ENCODE measurements at regions not wholly inside any gene's neighbourhood (a gene's known extent, or its start where the extent isn't known, plus 50 kb on each side); places are given as distances from the start of the nearest gene placed in this dataset.

DNA sequence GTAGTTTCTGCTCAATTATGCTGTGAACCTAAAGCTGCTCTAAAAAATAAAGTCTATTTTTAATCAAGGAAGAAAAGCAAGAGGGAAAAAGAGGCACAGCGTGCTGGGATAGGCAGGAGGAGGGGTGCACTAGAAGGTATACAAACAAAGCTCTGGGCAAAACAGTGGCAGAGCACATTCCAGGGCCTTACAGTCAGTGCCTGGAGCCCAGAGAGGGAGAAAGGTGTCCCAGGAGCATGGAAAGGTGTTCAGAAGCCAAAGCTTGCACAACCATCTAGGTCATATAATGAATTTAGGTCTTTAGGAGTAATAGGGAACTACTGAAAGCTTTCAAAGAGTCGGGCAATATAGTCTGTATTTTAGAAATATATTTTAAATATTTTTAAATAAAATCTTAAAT is 163.6 kb upstream of the PALMD start:
- TF ChIP-seq, protein P1, sequence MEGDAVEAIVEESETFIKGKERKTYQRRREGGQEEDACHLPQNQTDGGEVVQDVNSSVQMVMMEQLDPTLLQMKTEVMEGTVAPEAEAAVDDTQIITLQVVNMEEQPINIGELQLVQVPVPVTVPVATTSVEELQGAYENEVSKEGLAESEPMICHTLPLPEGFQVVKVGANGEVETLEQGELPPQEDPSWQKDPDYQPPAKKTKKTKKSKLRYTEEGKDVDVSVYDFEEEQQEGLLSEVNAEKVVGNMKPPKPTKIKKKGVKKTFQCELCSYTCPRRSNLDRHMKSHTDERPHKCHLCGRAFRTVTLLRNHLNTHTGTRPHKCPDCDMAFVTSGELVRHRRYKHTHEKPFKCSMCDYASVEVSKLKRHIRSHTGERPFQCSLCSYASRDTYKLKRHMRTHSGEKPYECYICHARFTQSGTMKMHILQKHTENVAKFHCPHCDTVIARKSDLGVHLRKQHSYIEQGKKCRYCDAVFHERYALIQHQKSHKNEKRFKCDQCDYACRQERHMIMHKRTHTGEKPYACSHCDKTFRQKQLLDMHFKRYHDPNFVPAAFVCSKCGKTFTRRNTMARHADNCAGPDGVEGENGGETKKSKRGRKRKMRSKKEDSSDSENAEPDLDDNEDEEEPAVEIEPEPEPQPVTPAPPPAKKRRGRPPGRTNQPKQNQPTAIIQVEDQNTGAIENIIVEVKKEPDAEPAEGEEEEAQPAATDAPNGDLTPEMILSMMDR (IDR thresholded peaks at IDR 0.05), result no peak
- TF ChIP-seq POLR2A (IDR thresholded peaks at IDR 0.05) (no peak), POLR2AphosphoS5 (IDR thresholded peaks at IDR 0.05) (no peak)
